ENCODE measurements at regions not wholly inside any gene's neighbourhood (a gene's known extent, or its start where the extent isn't known, plus 50 kb on each side); places are given as distances from the start of the nearest gene placed in this dataset.
"Not testable (repeated sequence)": the region's sequence is repeated elsewhere in the genome, so short reads cannot be mapped to it uniquely, and the experiment has no call there.

DNA sequence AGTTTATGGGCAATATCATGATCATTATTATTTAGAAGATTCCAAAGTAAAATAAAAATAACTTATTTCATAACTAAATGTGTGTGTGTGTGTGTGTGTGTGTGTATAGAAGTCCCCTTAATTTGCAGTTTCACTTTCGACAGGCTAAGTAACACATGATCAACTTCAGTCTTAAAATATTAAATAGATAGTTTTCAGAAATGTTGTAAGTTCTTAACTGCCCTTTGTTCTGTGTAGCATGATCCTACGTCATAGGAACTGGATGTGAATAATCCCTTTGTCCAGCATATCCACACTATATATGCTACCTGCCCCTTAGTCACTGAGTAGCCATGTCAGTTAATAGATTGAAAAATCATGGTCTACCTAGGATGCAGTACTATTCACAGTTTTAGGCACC lies 1863.5 kb upstream of the PCDH20 start:
- no peak for DNase-seq (ENCODE audit: low spot score)

GRCh38 chr13:63274772-63275171 lies 1859.1 kb upstream of the PCDH20 start:
- no peak for DNase-seq (ENCODE audit: low spot score)

GRCh38 chr13:63249411-63250187 lies 1834.0 kb upstream of the PCDH20 start:
- peak; percentile 78 for DNase-seq (ENCODE audit: low spot score)

DNA sequence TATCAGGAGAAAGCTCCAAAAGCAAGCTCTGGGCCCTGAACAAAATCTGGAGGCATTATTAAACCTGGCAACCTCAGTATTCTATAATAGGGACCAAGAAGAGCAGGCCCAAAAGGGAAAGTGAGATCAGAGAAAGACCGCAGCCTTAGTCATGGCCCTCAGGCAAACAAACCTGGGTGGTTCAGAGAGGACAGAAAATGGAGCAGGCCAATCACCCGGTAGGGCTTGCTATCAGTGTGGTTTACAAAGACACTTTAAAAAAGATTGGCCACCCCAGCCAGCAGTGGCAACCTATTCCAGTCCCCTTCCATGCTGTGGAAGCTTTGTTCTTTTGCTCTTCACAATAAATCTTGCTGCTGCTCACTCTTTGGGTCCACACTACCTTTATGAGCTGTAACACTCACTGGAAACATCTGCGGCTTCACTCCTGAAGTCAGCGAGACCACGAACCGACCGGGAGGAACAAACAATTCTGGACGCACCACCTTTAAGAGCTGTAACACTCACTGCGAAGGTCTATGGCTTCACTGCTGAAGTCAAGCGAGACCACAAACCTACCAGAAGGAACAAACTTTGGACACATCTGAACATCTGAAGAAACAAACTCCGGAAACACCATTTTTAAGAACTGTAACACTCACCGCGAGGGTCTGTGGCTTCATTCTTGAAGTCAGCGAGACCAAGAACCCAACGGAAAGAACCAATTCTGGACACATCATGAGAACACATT lies 1821.2 kb upstream of the PCDH20 start:
- not testable (repeated sequence) for DNase-seq (ENCODE audit: low spot score)

GRCh38 chr13:63218596-63218995 lies 1802.9 kb upstream of the PCDH20 start:
- DNase-seq (ENCODE audit: low spot score) = not testable (repeated sequence)

DNA sequence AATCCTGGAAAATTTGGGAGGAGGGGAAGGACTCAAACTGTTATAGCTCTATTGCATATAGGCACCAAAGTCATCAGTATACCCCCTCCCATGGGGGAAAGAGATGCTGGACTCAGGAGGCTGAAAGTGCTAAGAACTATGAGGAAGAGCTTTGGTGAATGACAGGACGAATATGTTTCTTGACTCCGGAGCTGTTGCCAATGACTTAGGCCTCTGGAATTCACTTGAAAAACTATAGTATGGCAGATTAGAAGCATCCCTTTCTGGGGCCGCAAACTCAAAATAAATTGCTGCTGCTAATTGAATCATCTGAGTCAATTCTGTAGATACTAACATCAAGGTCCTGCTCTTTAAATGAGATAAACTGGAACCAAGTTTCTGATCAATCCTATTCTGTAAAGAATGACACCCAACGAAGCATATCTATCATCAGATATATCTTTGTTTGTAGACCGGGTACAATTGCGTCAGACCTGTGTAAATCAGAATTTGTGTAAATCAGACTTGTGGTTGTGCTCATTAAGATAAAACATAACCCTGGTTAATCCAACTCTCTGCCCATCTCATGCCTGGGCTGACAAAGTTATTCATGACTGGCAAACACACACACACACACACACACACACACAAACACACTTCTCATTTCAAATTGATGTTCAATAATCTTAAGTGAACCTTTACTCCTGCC lies 1793.8 kb upstream of the PCDH20 start:
- no peak for DNase-seq (ENCODE audit: low spot score)

DNA sequence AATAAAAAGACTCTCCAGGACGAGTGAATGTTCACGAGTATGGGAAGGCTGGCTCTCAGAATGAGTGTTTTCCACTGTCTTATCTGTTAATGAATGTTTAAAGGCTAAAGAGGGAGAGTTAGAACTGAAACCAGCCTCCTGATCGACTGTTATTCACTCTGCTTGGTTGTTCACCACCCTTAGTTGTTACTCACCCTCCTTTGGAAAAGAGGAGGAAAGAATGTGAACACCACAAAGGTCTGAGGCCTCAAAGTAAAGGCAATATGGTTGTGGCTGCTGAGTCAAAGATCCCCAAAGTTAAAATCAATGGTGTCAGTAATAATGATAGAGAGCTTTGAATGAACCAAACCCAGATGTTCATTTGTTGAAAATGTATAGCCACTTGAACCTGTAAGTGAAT lies 1793.2 kb upstream of the PCDH20 start:
- no peak for DNase-seq (ENCODE audit: low spot score)

GRCh38 chr13:63206461-63206860 lies 1790.8 kb upstream of the PCDH20 start:
- no peak for DNase-seq (ENCODE audit: low spot score)

DNA sequence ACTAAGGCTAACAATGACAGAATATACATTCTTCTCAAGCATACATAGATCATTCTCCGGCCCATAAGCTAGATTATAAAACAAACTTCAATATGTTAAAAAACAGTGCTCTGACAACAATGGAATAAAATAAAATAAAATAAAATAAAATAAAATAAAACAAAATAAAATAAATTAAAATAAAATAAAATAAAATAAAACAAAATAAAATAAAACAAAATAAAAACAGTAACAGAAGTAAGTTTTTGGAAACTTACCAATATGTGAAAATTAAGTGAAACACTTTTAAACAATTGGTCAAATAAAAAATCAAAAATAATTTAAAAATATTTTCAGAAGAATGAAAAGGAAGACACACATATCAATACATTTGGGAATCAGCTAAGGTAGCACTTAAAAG lies 1785.8 kb upstream of the PCDH20 start:
- no peak for DNase-seq (ENCODE audit: low spot score)

DNA sequence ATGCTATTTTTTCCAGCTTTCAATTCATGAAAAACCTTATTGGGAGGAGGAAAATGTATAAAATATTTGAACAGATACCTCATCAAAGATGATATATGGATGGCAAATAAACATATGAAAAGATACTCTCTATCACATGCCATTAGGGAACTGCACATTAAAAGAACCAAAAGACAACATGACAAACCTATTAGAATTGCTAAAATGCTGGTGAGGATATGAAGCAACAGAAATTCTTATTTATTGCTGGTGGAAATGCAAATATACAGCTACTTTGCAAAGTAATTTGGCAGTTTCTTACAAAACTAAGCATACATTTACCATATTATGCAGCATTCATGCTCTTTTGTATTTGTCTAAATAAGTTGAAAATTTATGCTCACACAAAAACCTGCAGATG lies 1783.9 kb upstream of the PCDH20 start:
- no peak for DNase-seq (ENCODE audit: low spot score)

GRCh38 chr13:63198071-63198470 lies 1782.4 kb upstream of the PCDH20 start:
- DNase-seq (ENCODE audit: low spot score) = no peak

GRCh38 chr13:63195726-63196125 lies 1780.1 kb upstream of the PCDH20 start:
- DNase-seq (ENCODE audit: low spot score) = no peak

- no peak for DNase-seq (ENCODE audit: low spot score)
Observed at GRCh38 chr13:63190742-63191141, 1775.1 kb upstream of the PCDH20 start.

DNA sequence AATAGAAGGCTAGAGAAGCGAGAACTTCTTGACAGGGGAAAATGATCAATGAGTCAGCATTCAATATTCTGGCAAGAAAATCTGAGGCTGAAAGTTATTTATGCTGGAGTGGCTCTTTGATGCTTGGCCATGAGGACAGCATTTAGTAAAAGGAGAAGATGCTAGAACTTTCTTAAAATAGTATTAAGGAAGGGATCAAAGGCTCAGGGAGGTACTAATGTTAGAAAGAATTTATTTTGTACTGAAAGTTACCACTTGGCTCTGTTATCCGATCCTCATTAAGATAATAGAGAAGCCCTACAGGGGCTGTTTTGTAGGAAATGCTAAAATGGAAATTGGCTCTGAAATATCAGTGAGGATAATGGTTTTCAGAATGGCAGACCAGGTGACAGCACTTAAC lies 1774.6 kb upstream of the PCDH20 start:
- DNase-seq (ENCODE audit: low spot score) = peak; percentile 23

- DNase-seq (ENCODE audit: low spot score) = no peak
Observed at GRCh38 chr13:63189712-63190111, 1774.1 kb upstream of the PCDH20 start.

- DNase-seq (ENCODE audit: low spot score) = no peak
Observed at GRCh38 chr13:63184693-63185092, 1769.0 kb upstream of the PCDH20 start.

- no peak for DNase-seq (ENCODE audit: low spot score)
Observed at GRCh38 chr13:63175536-63175935, 1759.9 kb upstream of the PCDH20 start.

- DNase-seq (ENCODE audit: low spot score) = no peak
Observed at GRCh38 chr13:63167699-63168337, 1752.2 kb upstream of the PCDH20 start.

DNA sequence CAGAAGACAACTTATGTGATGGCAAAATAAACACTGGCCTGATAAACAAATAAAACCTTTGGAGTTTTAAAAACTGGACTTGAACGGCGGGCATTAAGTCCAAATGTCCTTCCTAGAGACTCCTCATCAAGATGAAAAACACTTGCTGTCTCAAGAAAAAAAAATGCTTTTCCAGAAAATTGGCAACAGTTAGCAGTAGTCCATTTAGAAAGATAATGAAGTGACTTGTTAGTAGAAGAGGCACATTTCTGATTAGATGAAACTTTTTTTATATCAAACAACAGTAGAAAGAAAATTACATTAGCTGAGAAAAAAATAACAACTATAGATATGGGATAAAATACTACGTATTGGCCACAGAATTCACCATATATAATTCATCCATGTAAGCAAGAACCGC lies 1750.7 kb upstream of the PCDH20 start:
- no peak for DNase-seq (ENCODE audit: low spot score)

DNA sequence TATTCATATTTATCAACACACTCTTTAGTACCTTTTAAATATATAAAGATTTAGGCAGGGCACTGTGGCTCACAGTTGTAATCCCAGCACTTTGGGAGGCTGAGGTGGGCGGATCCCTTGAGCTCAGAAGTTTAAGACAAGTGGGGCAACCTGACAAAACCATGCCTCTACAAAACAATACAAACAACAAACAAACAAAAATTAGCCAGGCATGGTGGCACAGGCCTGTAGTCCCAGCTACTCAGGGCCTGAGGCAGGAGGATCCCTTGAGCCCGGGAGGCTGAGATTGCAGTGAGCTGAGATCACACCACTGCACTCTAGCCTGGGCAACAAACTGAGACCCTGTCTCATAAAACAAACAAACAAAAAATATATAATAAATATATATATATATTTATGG lies 1748.3 kb upstream of the PCDH20 start:
- DNase-seq (ENCODE audit: low spot score) = no peak

DNA sequence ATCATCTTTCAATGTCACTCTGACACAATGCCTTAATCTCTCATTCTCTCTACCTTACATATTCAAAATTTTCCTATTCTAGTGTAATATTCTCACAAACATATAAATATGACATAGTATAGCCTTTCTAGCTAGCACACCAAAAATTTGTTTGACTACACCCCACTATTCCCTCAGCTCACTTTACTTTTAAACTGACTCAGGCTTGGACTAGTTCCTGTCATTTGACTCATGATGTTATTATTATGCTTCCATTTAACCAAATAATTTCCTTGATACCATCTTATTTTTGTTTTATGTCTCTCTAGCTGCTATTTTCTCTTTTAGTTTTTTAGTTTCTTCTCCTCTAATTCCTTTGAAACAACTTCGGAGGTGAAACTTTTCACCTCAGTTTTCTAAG lies 1745.6 kb upstream of the PCDH20 start:
- DNase-seq (ENCODE audit: low spot score) = no peak

DNA sequence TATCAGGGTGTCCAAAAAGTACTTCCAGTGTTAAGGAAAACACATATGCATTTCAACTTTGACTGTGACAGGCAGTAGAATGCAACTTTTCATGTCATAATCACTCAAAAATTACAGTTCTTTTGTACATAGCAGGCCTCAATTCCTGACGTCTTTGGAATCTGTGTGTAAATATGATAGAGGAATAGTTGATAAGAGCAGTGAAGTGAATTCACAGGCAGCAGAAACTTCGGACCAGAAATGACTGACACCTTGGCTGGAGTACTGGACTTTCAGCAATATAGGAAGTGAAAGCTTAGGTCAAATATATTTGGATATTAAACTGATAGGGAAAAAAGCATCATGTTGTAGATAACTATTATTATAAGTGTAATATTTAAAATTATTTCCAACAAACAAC lies 1741.2 kb upstream of the PCDH20 start:
- no peak for DNase-seq (ENCODE audit: low spot score)

Measured in SK-N-DZ (cell line).